ENCODE measurements at regions not wholly inside any gene's neighbourhood (a gene's known extent, or its start where the extent isn't known, plus 50 kb on each side); places are given as distances from the start of the nearest gene placed in this dataset.
"Not testable (repeated sequence)": the region's sequence is repeated elsewhere in the genome, so short reads cannot be mapped to it uniquely, and the experiment has no call there.

GRCh38 chr4:4019071-4019470 lies 207.7 kb downstream of the OTOP1 start:
- TF ChIP-seq CTCF (IDR thresholded peaks at IDR 0.05); ZFX (IDR thresholded peaks at IDR 0.05; ENCODE audit: borderline replicate concordance): not testable (repeated sequence)

Measured in 22Rv1 (cell line).